Activated CD4-positive, alpha-beta T cell treated with anti-CD3 and anti-CD28 coated beads for 48 hours (primary cell): ENCODE measurements at regions not wholly inside any gene's neighbourhood (a gene's known extent, or its start where the extent isn't known, plus 50 kb on each side); places are given as distances from the start of the nearest gene placed in this dataset.
"Not testable (repeated sequence)": the region's sequence is repeated elsewhere in the genome, so short reads cannot be mapped to it uniquely, and the experiment has no call there.

Experiments used
- DNase-seq: peaks from one replicate; pipeline ENCODE4 v3.0.0-alpha.2; 2020

DNA sequence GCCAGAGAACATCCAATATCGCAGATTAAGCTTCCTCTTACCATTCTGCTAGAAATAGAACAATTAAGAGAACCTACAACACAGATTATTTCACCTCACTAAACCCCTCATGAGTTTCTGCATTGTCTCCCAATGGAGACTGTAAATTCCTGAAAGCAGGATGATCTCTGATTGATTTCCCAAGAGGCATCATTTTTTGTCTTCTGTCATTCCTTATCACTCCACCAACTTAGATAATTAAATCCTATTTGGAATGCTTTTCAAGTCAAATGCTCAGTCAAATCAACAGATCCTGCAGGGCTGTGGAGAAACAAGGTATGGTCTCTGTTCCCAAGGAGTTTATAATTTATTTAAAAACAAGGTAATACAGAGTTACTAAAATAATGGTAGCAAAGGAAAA, 161.5 kb downstream of the MTERF1 start:
- no peak for DNase-seq

DNA sequence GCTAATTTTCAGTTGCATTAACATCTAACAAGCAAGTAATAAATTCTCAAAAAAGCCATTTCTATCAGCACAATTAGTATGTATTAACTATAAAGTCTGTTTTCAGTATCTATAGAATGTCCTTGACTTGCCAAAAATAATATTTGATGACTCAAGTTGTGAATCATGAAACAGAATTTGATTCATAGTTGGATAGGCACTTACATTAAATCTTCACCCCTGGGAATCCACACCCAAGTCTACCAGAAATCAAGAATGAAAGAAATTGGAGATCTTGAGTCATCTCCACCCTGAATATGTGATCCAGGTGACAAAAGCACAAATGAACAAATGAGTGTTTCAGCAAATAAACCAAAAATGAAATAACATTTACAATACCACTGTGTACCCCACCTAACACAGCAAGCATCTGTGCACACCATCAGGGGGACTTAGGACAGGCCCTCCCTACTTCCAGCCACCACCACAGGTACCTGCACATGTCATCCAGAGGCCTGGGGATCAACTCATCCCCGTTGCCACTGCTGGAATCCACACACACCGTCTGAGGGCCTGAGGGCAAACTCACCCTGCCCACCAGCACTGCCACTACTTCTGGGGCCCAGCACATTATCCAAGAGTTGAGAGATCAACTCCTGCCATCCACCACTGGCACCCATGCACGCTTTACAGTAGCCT, 160.1 kb downstream of the MTERF1 start:
- no peak for DNase-seq

DNA sequence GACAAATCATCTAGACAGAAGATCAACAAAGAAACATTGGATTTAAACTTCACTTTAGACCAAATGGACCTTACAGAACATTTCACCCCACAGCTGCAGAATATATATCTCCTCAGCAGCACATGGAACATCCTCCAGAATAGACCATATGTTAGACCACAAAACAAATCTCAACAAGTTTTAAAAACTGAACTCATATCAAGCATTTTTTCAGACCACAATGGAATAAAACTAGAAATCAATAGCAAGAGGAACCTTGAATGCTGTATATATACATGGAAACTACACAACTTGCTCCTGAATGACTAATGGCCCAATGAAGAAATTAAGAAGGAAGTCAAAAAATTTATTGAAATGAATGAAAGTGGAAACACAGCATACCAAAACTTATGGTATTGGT, 157.7 kb downstream of the MTERF1 start:
- no peak for DNase-seq

DNA sequence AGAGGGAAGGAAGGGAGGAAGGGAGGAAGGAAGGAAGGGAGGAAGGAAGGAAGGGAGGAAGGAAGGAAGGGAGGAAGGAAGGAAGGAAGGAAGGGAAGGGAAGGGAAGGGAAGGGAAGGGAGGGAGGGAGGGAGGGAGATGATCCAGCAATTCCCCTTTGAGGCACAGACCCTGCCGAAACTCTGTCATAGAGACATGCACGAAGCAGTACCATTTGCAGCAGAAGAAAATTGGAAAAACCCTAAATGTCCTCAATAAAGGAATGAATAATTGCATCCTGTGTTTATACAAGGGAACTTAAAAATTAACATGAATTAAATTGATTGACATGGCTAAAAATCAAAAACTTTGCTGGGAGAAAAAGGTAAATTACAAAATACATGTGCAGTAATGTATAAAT, 151.5 kb downstream of the MTERF1 start:
- DNase-seq: not testable (repeated sequence)

DNA sequence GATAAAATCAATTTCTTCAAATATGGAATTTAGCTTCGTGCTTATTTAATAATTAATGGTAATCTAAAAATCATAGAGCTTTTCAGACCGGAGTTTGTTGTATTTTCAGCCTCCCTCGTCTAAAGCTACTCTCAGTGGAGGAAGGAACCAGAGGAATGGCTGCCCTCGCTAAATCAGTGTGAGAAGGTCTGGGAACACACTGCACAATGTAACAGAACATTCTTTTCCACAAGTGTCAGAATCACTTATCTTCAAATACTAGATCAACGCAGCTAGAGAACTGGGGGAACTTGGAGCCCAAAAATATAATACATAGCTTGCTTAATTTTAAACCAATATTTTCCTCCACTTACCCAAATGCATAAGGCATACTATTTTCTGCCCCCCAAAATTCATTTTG, 148.5 kb downstream of the MTERF1 start:
- no peak for DNase-seq

DNA sequence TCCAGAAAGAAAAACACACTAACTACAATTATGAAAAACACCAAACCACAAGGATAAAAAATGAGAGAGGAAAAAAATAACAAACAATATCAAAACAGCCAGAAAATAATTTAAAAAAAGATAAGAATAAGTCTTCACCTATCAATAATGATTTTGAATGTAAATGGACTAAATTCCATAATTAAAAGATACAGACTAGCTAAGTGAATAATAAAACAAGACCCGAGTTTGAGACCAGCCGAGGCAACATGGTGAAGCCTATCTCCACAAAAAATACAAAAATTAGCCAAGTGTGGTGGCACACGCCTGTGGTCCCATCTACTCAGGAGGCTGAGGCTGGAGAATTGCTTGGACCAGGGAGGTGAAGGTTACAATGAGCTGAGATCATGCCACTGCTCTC, 131.1 kb downstream of the MTERF1 start:
- no peak for DNase-seq

DNA sequence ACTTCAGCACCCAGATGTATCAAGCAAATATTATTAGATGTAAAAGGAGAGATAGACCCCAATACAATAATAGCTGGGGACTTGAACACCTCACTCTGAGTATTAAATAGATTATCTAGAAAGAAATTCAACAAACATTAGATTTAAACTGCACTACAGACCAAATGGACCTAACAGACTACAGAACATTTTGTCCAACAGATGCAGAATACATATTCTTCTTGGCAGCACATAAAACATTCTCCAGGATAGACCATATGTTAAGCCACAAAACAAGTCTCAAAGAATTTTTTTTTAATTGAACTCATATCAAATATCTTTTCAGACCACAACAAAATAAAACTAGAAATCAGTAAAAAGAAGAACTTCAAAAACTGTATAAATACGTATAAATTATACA, 130.4 kb downstream of the MTERF1 start:
- DNase-seq: no peak

DNA sequence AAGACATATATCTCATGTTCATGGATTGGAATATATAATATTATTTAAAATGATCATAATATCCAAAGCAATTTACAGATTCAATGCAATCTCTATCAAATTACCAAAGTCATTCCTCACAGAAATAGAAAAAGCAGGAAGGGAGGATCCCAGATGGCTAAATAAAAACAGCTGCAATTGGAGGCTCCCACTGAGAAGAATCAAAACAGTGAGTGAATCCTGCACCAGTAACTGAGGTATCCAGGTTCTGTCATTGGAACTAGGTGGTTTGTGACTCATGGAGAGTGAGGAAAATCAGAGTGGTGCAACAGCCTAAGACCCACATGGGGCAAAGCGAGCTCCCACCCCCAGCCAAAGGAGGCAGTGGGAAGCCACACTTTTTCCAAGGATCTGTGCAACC, 128.4 kb downstream of the MTERF1 start:
- no peak for DNase-seq

DNA sequence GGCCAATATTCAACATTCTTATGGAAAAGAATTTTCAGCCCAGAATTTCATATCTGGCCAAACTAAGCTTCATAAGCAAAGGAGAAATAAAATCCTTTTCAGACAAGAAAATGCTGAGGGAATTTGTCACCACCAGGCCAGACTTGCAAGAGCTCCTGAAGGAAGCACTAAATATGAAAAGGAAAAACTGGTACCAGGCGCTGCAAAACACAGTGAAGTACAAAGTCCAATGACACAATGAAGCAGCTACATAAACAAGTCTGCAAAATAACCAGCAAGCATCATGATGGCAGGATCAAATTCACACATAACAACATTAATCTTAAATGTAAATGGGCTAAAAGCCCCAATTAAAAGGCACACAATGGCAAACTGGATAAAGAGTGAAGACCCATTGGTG, 126.2 kb downstream of the MTERF1 start:
- not testable (repeated sequence) for DNase-seq

DNA sequence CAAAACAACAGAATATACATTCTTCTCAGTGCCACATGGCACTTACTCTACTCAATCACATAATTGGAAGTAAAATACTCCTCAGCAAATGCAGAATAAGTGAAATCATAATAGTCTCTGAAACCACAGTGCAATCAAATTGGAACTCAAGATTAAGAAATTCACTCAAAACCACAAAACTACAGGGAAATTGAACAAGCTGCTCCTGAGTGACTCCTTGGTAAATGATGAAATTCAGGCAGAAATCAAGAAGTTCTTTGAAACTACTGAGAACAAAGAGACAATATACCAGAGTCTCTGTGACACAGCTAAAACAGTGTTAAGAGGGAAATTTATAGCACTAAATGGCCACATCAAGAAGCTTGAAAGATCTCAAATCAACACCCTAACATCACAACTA, 125.4 kb downstream of the MTERF1 start:
- DNase-seq: not testable (repeated sequence)

DNA sequence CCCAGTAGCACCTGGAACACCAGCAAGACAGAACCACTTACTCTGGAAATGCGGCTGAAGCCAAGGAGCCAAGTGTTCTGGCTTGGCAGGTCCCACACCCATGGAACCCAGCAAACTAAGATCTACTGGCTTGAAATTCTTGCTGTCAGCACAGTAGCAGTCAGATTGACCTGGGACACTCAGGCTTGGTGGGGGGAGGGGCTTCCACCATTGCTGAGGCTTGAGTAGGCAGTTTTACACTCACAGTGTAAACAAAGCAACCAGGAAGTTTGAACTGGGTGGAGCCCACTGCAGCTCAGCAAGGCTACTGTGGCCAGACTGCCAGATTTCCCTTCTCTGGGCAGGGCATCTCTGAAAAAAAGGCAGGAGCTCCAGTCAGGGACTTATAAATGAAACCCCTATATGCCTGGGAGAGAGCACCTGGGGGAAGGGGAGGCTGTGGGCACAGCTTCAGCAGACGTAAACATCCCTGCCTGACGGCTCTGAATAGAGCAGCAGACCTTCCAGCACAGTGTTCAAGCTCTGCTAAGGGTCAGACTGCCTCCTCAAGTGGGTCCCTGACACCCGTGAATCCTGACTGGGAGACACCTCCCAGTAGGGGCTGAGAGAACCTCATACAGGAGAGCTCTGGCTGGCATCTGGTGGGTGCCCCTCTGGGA, 121.2 kb downstream of the MTERF1 start:
- no peak for DNase-seq

DNA sequence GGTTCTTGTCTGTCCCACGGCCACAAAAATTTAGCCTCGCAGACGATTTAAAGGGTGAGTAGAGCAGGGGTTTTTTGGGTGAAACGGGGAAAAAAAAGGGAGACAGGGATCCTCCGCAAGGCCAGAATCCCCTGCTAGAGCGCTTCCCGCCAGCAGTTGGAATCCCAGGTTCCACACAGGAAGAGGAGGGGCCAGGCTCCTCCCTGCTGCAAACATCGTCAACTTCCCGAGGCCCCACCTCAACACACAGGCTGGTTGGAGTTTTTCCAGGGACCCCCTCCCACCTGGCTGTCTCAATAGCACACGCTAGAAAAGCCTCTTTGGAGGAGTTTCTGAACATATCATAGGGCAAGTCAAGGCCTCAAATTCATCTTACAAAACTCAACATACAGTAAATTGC, 112.7 kb downstream of the MTERF1 start:
- no peak for DNase-seq

DNA sequence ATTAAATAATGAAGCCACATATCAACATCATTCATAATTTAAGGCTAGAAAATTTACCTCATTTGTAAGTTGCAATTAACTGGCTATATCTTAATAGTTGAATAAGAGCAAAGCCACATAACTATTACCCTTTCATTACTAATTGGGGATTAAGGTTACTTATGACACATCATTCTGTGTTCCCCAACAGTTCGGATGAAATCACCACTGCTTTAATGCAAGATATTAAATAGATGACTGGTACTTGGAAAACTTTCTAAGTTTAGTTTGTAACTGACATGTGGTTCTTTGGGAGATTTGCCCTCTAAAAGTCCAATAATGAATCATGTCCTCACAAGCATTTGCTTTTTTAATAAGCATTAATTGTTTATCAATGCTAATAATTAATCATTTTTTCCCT, 109.1 kb downstream of the MTERF1 start:
- DNase-seq: no peak

DNA sequence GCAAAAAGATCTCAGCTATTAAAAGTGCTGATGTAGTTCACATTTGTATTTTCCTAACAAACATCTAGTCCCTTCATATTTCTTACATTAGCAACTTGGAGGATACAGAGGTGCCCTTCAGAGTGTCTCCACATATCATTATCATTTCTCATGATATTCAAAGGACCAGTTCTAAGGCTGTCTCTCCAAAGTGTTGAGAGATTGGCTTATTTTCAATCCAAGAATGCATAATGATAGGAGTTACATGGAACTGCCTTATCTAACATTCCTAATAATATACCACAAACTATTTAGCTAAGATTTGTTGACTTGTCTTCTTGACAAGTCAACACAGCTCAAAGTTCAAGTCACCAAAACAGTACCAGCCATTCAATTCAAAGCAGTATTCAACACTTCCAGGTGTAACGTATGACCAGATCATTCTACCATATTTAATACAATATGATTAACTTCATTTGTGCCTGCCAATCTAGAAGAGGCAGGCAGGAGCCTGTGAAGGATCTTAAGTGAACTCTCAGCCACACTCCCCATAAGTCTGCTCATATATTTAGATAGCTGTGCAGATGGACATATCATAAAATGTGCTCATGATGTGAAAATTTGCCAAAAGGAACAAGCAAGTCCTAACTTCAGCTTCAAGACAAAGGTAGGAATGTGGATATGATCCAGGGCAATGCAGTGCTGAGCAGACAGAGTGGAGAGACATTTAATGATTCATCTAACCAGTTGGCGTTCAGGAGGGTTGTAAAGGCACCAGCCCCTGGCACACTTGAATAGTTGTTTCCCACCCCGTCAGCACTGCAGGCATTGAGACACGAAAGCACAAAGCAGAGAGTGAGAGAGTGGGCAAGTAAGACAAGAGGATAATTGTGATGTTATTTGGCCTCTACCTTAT, 108.3 kb downstream of the MTERF1 start:
- DNase-seq: no peak

DNA sequence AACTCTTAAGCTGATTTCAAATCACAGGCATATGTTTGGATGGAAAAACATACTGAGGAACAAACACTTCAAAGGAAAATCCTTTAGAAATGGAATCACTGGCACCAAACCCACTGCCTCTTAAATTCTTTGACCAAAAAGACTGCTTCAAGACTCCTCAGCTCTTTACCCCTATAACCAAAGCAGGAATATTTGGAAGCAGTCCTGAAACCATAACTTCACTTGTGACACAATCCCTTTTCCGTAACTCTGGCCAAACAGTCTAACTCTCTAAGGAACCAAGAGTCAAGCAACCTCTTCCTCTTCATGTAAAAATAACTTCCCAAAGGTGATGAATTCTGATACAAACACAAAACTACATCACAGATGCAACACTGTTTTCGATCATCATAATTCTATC, 104.3 kb downstream of the MTERF1 start:
- DNase-seq: no peak

DNA sequence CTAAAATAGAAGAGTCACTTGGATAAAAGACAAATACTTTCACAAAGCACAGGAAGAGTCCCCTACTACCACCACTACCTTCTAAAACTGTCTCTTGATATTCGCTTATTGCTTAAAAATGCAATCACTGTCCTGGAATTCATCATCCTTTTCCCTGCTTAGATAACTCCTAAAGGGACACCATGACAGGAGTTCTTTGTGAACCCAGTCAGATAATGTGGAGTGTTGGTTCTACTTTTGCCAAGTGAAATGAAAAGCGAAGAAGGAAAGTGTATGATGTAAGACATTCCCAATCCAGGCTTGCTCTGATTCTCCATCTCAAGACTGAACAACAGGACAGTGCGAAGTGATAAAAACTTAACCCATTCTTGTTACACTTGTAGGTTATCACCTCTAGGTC, 103.0 kb downstream of the MTERF1 start:
- DNase-seq: no peak

DNA sequence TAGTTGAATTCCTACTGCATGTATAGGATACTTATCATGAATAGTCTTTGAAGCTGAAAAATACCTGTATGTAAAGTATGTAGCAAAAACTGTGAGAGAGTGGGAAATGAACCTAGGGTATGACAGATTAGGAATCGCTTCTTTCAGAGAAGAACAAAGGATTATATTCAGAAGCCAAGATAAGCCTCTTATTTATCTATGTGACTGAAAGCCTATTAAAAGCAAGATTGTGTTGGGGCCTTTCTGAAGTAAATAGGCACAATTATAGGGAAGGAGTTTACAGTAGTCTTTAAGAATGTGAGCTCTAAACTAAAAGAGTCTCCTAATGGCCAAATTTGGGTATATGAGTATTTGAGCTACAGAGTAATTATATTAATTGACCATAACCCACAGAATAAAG, 102.1 kb downstream of the MTERF1 start:
- DNase-seq: no peak

DNA sequence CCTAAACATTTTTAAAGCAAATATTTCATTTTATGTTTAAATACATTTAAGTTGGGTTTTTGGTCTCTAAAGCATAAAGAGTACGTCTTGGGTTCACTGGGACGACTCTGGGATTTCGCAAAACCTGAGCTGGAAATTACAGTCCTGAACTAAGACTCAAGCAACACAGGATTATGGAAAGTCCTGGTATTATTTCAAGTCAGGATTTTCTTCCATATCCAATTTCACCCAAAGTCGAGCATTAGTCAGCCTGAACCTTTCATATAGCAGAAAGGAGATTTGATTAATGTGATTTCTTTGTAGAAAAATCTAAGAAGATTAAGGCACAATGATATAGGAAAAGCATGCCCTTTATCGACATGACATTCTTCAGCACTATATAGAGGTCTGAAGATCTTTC, 100.0 kb downstream of the MTERF1 start:
- no peak for DNase-seq

DNA sequence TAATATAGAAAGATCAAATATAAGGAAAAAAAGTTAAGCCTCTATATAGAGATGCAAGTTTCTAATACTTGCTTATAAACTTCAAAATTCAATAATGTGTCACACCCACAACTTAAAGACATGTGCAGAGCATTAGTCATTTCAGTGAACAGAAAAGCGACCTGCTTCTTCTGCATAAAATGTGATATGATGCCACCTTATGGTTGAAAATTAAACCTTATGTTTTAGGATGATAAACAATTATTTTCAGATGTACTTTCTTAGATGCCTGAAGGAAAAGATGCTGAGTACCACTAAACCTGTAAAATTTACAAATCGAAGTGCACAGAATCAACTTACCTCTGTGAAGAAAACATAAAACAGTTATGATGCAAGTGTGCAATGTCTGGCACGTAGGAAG, 96.0 kb downstream of the MTERF1 start:
- no peak for DNase-seq

DNA sequence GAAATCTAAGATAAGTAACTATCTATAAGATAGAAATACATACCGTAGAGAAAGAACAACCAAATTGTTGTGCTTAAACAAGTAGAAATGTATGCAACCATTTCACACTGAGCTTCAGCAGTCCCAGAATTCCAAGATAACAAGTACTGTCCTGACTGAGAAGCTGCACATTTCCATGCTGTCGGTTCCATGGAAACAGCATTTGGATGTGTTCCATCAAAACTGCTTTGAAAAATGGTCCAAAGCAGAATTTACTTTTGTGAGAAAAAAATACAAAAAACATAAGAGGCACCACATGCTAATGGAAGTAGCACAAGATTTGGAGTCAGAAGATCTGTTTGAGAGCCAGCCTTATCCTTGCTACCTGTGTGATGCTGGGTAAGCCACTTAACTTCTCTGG, 92.6 kb downstream of the MTERF1 start:
- DNase-seq: no peak

DNA sequence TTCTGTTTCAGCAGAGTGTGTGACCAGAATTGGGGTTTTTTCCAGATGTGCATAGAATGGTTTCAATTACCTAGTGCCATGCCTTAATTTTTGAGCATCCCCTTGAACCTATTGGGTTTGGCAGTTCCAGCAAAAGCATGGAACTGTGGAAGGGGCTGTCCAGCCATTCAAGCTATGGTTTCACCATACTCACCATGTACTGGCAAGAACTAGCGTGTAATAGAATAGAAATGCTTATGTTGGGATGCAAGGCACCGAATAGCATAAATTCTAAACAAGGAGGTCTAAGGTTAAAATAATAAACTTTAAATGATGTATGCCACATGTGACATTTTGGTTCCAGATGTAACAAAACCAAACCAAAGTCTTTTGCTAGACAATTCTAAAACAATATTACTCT, 91.4 kb downstream of the MTERF1 start:
- DNase-seq: no peak

DNA sequence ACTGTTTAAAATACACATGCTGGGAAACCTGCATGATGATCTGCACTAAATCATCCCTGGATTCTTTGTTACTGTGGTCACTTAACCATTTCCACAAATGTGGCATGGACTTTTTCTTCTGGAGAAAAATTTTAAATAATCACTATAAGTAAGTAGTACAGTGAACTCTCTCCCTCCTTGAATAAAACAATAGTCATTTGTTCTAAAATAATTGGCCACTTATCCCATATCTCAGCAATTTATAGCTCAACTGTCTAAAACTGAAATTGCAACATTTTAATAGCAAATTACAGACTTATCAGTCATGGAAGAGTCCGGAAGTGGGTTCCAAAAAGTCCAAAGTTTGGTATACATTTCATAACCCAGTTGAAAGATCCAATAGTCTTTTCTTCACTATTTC, 90.9 kb downstream of the MTERF1 start:
- no peak for DNase-seq

DNA sequence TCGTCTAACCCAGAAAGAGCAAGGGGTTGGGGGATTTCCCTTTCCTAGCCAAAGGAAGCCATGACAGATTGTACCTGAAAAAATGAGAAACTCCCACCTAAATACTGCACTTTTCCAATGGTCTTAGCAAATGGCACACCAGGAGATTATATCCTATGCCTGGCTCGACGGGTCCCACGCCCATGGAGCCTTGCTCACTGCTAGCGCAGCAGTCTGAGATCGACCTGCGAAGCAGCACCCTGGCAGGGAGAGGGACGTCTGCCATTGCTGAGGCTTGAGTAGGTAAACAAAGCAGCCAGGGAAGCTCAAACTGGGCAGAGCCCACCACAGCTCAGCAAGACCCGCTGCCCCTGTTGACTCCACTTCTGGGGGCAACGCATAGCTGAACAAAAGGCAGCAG, 89.9 kb downstream of the MTERF1 start:
- not testable (repeated sequence) for DNase-seq

DNA sequence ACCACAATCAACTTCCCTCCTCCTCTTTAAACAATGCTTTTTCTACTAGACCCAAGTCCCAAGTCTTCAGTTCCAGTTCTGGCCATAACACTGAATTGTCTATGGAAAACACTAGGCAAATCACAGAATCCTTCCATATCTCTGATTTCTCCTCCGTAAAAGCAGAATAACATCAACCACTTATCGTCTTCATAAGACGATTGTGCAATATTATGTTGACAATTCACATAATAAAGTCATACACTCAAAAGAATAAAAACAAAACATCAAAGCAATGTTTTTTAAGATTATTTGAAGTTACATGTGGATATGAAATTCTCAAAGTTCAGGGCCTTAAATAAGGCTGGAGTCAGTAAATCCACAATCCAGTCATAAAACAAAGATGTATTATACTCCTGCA, 84.4 kb downstream of the MTERF1 start:
- DNase-seq: no peak
